HepG2 (cell line): ENCODE measurements at regions not wholly inside any gene's neighbourhood (a gene's known extent, or its start where the extent isn't known, plus 50 kb on each side); places are given as distances from the start of the nearest gene placed in this dataset.

Experiments
- ARNTL ChIP-seq: sonication (generic); formaldehyde crosslinking; IDR thresholded peaks from 2 replicates; pipeline ENCODE4 v1.4.0; 2020; ENCODE audit warnings: mild to moderate bottlenecking, missing genetic modification reagents
- CTCF ChIP-seq: sonication (generic); formaldehyde crosslinking; IDR thresholded peaks from 2 replicates; pipeline ENCODE4 v1.5.0; 2020; ENCODE audit warnings: mild to moderate bottlenecking, missing genetic modification reagents, moderate library complexity
- EEA1 ChIP-seq: sonication (generic); formaldehyde crosslinking; IDR thresholded peaks from 2 replicates; pipeline ENCODE4 v1.5.1; 2020; ENCODE audit warnings: mild to moderate bottlenecking, missing genetic modification reagents, borderline replicate concordance
- EHMT2 ChIP-seq: fragments of 200-600 bp; sonication (generic); IDR thresholded peaks from 2 replicates; pipeline ENCODE4 v1.7.0; 2017; ENCODE audit warnings: antibody characterized with exemption, low read depth, low read length, borderline replicate concordance
- HOXA7 ChIP-seq: sonication (generic); formaldehyde crosslinking; IDR thresholded peaks from 2 replicates; pipeline ENCODE4 v1.8.1; 2022; ENCODE audit warnings: mild to moderate bottlenecking, missing genetic modification reagents, moderate library complexity
- JUN ChIP-seq: sonication (generic); formaldehyde crosslinking; IDR thresholded peaks from 2 replicates; pipeline ENCODE4 v1.4.0; 2020; ENCODE audit warnings: mild to moderate bottlenecking, missing genetic modification reagents
- KAT2B ChIP-seq: fragments of 150-350 bp; IDR thresholded peaks from 2 replicates; pipeline ENCODE4 v1.6.1; 2014; ENCODE audit warnings: low read depth, low read length, borderline replicate concordance
- NBN ChIP-seq: fragments of 450-650 bp; conservative IDR thresholded peaks from 2 replicates; pipeline ENCODE4 v1.6.1; 2017
- SP1 ChIP-seq, 2 experiments: fragments of 450-650 bp in 1 of 2; sonication (generic) in 1 of 2; formaldehyde crosslinking in 1 of 2; IDR thresholded peaks; 2 replicates each; pipeline versions ENCODE4 v1.4.0 to v1.6.1; 2016 to 2020; ENCODE audit warnings: missing genetic modification reagents in 1 of 2
- STAT5B ChIP-seq: sonication (generic); formaldehyde crosslinking; IDR thresholded peaks from 2 replicates; pipeline ENCODE4 v1.4.0; 2020; ENCODE audit warnings: missing genetic modification reagents
- TIGD3 ChIP-seq: sonication (generic); formaldehyde crosslinking; IDR thresholded peaks from 2 replicates; pipeline ENCODE4 v1.5.1; 2020; ENCODE audit warnings: mild to moderate bottlenecking, missing genetic modification reagents, borderline replicate concordance
- ZBTB7A ChIP-seq: sonication (generic); formaldehyde crosslinking; IDR thresholded peaks from 2 replicates; pipeline ENCODE4 v1.8.0; 2022; ENCODE audit warnings: mild to moderate bottlenecking, missing genetic modification reagents

GRCh38 chr6:68476611-68477010, 158.5 kb upstream of the ADGRB3 start:
- TF ChIP-seq CTCF (CRISPR knock-in tag) (no peak), EHMT2 (no peak), HOXA7 (CRISPR knock-in tag) (no peak), ZBTB7A (CRISPR knock-in tag) (no peak), ARNTL (CRISPR knock-in tag) (no peak), EEA1 (CRISPR knock-in tag) (no peak), NBN (no peak), TIGD3 (CRISPR knock-in tag) (no peak), JUN (CRISPR knock-in tag) (no peak), STAT5B (CRISPR knock-in tag) (no peak), KAT2B (no peak), SP1 (IDR thresholded peaks at IDR 0.05) (no peak), SP1 (CRISPR knock-in tag; IDR thresholded peaks at IDR 0.05) (no peak)
